GM18861 (cell line): ENCODE measurements at regions not wholly inside any gene's neighbourhood (a gene's known extent, or its start where the extent isn't known, plus 50 kb on each side); places are given as distances from the start of the nearest gene placed in this dataset.

ENCODE experiments used
- ATAC-seq: cut with Tn5 transposase; IDR thresholded peaks from one replicate; pipeline ENCODE4 v1.9.1; 2021; ENCODE audit not compliant: unreplicated experiment

- no peak for ATAC-seq
These were observed 188.6 kb downstream of the TMEM182 start for GRCh38 chr2:102950371-102950946.

- ATAC-seq, result no peak
These were observed 189.4 kb downstream of the TMEM182 start for GRCh38 chr2:102951249-102951648.

DNA sequence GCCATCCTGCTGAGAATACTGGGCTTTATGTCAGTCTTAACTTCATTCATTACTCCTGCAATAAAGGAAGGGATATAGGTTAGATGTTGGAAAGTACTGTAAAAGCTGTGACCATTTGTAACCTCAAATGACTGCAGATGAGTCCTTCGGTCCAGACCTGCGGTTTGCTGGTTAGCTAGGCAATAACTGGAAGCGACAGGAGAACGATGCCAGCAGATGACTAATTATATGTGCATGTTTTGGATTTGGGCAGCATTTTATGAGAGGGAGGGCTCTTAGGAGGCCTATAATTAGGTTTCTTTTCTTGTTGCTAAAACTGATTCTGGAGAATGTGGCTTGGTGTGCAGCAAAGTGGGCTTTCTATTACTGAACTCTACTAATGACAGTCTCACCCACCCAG lies 205.6 kb downstream of the TMEM182 start:
- no peak for ATAC-seq

DNA sequence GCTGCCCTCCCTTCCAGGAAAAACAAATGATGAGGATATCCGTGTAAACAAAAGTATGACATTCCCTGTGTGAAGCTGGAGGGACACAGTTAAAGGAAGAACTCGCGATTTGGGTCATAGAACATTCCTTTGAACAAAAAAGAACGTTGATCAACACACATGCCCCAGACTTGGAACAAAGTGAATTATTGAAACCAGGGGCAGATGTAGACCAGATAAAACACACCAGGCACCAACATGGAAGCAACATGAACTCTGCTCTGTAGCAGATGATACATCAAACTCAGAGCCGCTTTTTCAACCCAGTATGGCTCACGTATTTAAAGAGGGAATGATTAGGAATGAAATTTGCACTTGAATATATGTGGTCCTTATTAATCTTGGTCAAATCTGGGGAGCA lies 206.5 kb downstream of the TMEM182 start:
- ATAC-seq, result no peak

DNA sequence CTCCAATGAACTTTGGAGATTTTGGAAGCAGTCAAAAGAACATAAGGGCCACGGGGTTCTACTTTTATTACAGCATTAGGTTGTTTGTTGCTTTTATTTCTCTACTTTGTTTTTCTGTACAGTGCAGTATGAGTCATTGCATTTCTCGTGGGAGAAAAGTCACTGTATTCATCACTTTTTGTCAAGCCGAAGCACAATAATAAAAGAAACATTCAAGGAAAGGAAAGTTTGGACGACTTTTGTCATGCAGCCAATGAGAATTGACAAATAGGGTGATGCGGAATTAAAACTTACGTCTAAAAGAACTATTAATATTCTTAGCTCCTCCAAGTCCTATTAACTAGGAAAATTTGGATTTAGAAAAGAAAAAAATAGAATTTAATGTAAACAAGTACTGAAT lies 209.9 kb downstream of the TMEM182 start:
- no peak for ATAC-seq

DNA sequence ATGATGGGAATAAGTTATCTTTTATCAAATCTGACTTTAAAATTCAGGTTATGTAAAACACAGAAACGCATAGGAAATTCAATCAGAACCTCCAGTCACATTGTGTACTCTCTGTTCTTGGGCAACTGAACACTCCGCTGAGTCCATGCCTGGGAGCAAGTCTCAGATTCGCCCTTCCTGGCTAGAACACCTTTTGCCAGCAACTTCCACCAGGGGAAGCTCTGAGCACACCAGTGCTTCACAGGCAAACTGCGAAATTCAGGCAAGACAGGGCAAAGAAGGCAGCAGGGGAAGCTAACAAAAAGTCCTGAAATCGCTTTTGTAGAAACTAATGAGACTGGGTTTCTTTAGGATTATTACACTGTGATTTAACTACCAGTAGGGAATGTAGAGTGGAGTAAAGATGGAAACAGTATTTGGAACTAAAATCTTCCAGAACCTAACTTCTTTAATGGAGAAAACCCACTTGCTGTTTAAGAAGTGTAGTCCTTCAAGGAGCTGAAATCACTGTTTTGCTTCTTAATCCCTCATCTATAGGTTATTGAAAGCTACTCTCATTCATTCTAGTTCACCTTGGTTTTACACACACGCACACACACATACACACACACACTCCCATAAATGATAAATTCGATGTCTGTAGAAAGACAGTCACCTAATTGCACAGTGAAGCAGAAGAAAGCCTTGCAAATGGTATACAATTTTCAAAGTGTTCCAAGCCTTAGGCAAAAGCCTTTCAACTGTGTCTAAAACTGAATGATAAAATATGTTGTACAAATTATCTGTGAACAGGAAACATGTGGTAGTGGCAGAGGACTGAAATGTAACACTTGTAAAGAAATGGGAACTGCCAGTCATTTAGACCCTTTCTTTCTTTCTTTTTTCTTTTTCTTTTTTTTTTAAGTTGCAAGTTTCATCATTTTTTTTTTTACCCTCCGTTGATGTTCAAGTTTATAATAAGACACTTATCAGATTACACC lies 214.5 kb downstream of the TMEM182 start:
- peak; percentile 63 for ATAC-seq

GRCh38 chr2:102977426-102978090 lies 215.7 kb downstream of the TMEM182 start:
- ATAC-seq, result no peak

GRCh38 chr2:102978091-102978490 lies 216.3 kb downstream of the TMEM182 start:
- no peak for ATAC-seq

GRCh38 chr2:102979429-102979828 lies 217.6 kb downstream of the TMEM182 start:
- no peak for ATAC-seq

GRCh38 chr2:102983786-102984185 lies 222.0 kb downstream of the TMEM182 start:
- ATAC-seq, result no peak

GRCh38 chr2:102986826-102987490 lies 225.1 kb downstream of the TMEM182 start:
- ATAC-seq, result no peak

DNA sequence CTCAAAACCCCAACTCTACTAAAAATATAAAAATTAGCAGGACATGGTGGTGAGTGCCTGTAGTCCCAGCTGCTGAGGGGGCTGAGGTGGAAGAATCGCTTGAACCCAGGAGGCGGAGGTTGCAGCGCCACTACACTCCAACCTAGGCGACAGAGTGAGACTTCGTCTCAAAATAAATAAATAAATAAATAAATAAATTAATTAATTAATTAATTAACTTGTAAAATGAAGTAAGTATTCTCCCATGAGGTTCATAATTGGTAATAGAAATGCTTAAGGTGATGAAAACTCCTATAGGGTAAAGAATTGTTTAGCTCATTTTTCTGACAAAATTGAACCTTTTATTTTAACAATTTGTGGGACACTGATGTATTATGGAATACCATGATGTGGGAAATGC lies 230.8 kb downstream of the TMEM182 start:
- no peak for ATAC-seq

DNA sequence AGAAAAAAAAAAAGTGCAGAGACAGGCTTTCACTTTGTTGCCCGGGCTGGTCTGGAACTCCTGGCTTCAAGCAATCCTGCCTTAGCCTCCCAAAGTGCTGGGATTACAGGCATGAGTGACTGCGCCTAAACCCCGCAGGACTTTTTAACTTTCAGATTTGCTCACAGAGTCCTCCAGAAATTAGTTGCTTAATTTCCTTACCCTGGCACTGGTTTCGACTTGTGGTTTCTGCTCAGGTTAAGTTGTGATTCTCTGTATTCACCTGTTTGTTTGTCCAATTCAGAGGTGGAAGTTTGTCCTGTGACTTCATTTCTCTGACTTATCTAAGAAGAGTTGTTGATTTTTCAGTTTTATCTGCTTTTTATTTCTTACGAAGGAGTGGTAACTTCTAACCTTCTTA lies 238.1 kb downstream of the TMEM182 start:
- no peak for ATAC-seq

DNA sequence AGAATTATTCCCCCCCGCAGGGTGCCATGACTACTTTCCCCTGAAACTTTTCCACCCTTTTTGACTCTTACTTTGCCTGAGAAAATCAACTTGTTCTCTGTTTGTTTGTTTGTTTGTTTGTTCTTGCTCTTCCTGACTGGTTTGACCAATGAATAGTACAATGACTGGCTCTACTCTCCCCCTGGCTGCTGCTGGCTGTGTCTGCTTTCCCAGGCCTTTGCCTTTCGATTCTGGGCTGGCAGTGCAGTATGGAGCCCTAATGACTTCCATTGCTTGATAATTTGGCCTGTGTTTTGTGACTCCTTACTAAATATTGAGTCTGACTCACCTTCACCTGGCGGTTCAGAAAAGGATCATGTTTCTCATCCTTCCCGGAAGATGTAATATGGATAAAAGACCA lies 241.1 kb downstream of the TMEM182 start:
- no peak for ATAC-seq

DNA sequence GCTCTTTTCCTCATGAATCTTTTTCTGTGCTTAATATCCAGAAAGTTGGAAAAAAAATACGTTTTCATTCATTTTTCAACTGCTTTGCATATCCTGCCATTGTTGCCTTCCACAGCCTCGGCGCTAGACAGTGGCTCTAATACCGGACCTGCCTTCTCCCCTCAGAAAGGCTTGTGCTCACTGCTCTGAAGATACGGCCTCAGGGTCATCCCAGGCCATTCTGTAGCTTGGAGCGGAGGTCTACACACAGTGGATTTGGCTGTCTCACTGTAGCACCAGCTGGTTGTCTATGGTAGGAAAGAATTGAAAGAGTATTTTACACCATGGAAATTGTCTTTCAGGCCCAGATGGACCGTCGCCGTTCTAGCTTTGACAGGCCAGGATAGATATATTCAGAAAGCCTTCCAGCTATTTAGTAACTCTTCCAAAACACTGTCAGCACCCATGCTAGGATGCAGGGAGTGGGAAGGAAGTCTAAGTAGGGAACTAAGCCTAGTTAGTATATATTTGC lies 242.0 kb downstream of the TMEM182 start:
- ATAC-seq, result no peak

- no peak for ATAC-seq
These were observed 242.7 kb downstream of the TMEM182 start for GRCh38 chr2:103004426-103004942.

GRCh38 chr2:103005393-103005792 lies 243.6 kb downstream of the TMEM182 start:
- no peak for ATAC-seq

DNA sequence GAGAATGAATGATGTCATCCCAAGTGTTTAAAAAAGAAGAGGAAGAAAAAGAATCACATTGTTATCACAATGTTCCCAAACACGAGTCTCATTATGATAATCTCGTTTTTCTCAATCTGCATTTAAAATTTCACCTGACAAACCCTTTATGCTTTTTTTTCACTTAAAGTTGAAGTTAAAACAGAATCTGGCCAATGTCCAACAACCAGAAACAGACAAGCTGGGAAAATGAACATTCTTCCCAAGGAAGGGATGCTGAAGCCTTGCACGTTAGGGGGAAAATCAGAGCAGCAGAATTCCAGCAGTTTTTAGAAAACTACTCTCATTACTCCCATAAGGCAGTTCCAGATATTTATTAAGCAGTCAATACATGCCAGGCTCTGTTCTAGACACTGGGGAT lies 245.3 kb downstream of the TMEM182 start:
- no peak for ATAC-seq

DNA sequence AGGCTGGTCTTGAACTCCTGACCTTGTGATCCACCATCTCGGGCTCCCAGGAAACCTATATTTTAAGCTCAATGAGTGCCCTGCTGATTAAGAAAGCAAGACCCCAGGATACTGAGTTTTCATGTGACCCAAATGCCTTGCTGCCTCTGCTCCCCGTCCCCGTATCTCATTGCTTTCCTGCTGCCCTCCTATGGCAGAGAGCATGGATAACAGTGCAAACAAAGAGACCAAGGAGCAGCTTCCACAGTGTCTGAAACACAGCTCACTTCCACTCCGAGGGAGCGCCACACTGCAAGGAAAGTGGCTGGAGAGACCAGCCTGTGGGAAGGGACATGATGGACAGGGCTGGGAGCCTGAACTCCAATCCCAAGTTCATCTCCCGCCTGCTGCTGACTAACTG lies 246.8 kb downstream of the TMEM182 start:
- no peak for ATAC-seq

GRCh38 chr2:103009871-103010270 lies 248.0 kb downstream of the TMEM182 start:
- no peak for ATAC-seq

- ATAC-seq, result no peak
These were observed 248.5 kb downstream of the TMEM182 start for GRCh38 chr2:103010306-103010705.
